Ovary (tissue), 7 donors: ENCODE measurements at regions not wholly inside any gene's neighbourhood (a gene's known extent, or its start where the extent isn't known, plus 50 kb on each side); places are given as distances from the start of the nearest gene placed in this dataset.

Source experiments
- DNase-seq, 5 donors: peaks; one replicate each; pipeline ENCODE4 v3.0.0-alpha.2; 2019 to 2020
- H3K27ac ChIP-seq, 2 donors: fragments of 200-600 bp; one replicate each; pipeline versions ENCODE4 v1.5.1 to v1.8.0; 2019 to 2022
- H3K27me3 ChIP-seq: fragments of 200-600 bp; one replicate; pipeline ENCODE4 v1.8.0; 2022
- H3K36me3 ChIP-seq: fragments of 200-600 bp; sonication (generic); one replicate; pipeline ENCODE4 v1.5.1; 2019
- H3K4me1 ChIP-seq: one replicate; pipeline ENCODE4 v1.8.1; 2013; ENCODE audit warnings: mild to moderate bottlenecking, moderate library complexity; ENCODE audit not compliant: insufficient read depth
- H3K4me3 ChIP-seq: fragments of 200-600 bp; sonication (generic); one replicate; pipeline ENCODE4 v1.5.1; 2017
- H3K9me3 ChIP-seq, 2 donors: fragments of 200-600 bp in 1 of 2; sonication (generic) in 1 of 2; one replicate each; pipeline versions ENCODE4 v1.5.1 to v1.8.1; 2013 to 2019; ENCODE audit warnings: mild to moderate bottlenecking in 1 of 2, moderate library complexity in 1 of 2
- EP300 ChIP-seq: sonication (generic); formaldehyde crosslinking; IDR thresholded peaks from one replicate; pipeline ENCODE4 v1.6.1; 2017; ENCODE audit warnings: antibody characterized with exemption
- POLR2A ChIP-seq: fragments of 450-650 bp; IDR thresholded peaks from one replicate; pipeline ENCODE4 v1.6.1; 2017; ENCODE audit warnings: antibody characterized with exemption, mild to moderate bottlenecking, moderate library complexity
- WGBS, 3 donors: extraction: QIAGEN DNeasy Blood & Tissue Kit in 1 of 3; methylation state at CpG; one replicate each; pipeline versions ENCODE4 v1.1.5 to v1.1.7; 2013 to 2017; 5-methylcytosine and 5-hydroxymethylcytosine counted together
- intact Hi-C, 4 donors: fragments of 100-400 bp; cut with DNase I; formaldehyde crosslinking; loops; one replicate each; pipeline versions ENCODE4 v1.11.0 to v1.15.1; 2022 to 2023
- TF ChIP-seq, protein P1 (sequence below), 3 donors: fragments of 450-650 bp in 2 of 3; fragments of 200-600 bp in 1 of 3; IDR thresholded peaks; one replicate each; pipeline versions ENCODE4 v1.5.1 to v1.8.0; 2016 to 2022; ENCODE audit warnings: antibody characterized with exemption in 3 of 3, mild to moderate bottlenecking in 1 of 3
- donor health status: DM: no; HTN: no; CAD: no; lungs with moderate emphysema.
- donor health status: DM: no; HTN: no; CAD: no.
- donor health status: Bipolar disorder and iron deficiency.
- donor health status: DM: no; HTN: no; CAD: no.
- donor health status: DM: yes; HTN: yes; CAD: no.

DNA sequence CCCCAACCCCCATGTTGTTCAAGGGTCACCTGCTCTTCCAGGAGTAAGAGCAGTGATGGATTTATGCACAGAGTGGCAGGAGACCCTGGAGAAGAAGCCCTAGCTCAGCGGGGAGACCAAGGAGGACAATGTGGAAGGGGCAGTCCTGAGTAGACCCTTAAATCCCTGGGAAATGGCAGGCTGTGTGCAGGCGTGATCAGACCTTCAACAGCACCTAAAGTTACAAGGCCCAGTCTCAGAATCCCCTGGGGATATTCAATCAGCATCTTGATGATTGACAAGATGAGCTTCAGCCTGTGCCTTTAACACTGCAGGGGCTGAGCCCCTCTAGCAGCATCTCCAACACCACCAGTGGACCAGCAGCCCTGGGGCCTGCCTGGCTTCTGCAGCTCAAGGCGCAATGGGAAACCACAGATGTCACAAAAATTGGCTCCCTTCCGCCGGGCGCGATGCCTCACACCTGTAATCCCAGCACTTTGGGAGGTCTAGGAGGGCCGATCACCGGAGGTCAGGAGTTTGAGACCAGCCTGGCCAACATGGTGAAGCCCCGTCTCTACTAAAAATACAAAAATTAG, 60.4 kb downstream of the IRF2BP2 start:
- Histone ChIP-seq H3K27me3 (no peaks in the 10 kb centered on the region), H3K4me3 (no peak overlapping the region), H3K27ac (no peak overlapping the region), H3K4me1 (peaks cover 15% of the 10 kb centered on the region), H3K36me3 (no peaks in the 10 kb centered on the region), H3K9me3 (no peaks in the 10 kb centered on the region)
- no peak for TF ChIP-seq POLR2A
- TF ChIP-seq, protein P1, sequence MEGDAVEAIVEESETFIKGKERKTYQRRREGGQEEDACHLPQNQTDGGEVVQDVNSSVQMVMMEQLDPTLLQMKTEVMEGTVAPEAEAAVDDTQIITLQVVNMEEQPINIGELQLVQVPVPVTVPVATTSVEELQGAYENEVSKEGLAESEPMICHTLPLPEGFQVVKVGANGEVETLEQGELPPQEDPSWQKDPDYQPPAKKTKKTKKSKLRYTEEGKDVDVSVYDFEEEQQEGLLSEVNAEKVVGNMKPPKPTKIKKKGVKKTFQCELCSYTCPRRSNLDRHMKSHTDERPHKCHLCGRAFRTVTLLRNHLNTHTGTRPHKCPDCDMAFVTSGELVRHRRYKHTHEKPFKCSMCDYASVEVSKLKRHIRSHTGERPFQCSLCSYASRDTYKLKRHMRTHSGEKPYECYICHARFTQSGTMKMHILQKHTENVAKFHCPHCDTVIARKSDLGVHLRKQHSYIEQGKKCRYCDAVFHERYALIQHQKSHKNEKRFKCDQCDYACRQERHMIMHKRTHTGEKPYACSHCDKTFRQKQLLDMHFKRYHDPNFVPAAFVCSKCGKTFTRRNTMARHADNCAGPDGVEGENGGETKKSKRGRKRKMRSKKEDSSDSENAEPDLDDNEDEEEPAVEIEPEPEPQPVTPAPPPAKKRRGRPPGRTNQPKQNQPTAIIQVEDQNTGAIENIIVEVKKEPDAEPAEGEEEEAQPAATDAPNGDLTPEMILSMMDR (IDR thresholded peaks at IDR 0.05): no peak
- TF ChIP-seq EP300: no peak
- WGBS, 3 donors: 92 to 96% (median 95%) methylated on average over 10 of the region's 10 CpGs
- intact Hi-C loops: loop anchor here in 1 of 4 donors (10.0 kb wide), 1 partner anchor 55 kb away; no protein-coding TSS in a partner anchor
- no peak for DNase-seq

DNA sequence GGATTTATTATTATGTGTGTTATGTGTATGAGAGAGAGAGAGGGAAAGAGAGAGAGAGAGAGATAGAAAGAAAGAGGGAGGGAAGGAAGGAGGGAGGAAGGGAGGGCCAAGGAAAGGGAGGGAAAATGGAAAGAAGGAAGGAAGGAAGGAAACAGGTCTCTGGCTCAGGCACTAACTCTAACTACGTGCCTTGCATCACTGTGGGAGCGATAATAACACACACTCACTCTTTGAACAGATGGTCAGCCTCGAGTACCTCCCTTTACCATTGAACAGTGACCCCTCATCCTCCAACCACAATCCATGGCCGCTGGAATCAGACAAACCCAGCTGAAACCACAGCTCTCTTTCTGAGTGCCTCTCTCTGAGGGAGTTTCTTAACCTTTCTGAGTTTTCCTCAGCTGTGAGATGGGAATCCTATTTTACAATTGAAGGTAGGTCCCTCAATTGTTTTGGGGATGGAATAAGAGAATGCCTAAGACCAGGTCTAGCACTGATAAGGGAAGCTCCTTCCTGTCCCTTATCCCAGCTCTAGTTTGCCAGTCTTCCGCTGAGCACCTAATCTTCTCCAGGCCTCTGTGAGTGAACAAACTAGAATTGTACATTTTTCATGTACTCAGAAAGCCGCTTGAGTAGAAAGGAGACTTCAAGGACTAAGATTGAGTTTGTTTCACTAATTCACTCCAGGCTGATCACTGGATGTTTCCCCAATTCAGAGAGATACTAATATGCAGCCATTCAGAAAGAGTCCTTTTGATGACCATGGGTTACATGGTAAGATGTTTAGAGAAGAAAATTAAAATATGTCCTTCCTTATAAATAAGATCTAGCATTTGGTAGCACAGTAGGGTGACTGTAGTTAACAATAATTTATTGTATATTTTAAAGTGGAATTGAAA, 62.8 kb downstream of the IRF2BP2 start:
- H3K4me3 ChIP-seq: no peak overlapping the region
- TF ChIP-seq EP300 (no peak), POLR2A (no peak)
- TF ChIP-seq, protein P1 (IDR thresholded peaks at IDR 0.05): no peak
- 49 to 58% (median 51%) methylated on average over 6 of the region's 6 CpGs for WGBS, 3 donors
- no peaks in the 10 kb centered on the region for H3K9me3 ChIP-seq
- no peaks in the 10 kb centered on the region for H3K36me3 ChIP-seq
- intact Hi-C loops: loop anchor here in 1 of 4 donors (10.0 kb wide), 1 partner anchor 58 kb away; no protein-coding TSS in a partner anchor
- peak in 1 of 5 donors; percentile 12 for DNase-seq
- H3K4me1 ChIP-seq: peaks cover 25% of the 10 kb centered on the region
- H3K27ac ChIP-seq: peak overlapping the region in 1 of 2 donors; percentile 12
- H3K27me3 ChIP-seq: no peaks in the 10 kb centered on the region

DNA sequence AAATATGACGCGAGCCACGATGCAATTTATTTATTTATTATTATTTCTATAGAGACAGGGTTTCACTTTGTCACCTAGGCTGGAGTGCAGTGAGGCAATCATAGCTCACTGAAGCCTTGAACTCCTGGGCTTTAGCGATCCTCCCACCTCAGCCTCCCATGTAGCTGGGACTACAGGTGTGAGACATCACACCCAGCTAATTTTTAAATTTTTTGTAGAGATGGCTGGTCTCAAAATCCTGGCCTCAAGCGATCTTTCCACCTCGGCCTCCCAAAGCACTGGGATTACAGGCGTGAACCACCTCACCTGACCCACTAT, 63.6 kb downstream of the IRF2BP2 start:
- peak in 1 of 5 donors; percentile 13 for DNase-seq
- intact Hi-C loops: loop anchor here in 1 of 4 donors (10.0 kb wide), 1 partner anchor 58 kb away; no protein-coding TSS in a partner anchor
- TF ChIP-seq POLR2A: no peak
- TF ChIP-seq EP300: no peak
- TF ChIP-seq, protein P1 (IDR thresholded peaks at IDR 0.05): no peak
- H3K27me3 ChIP-seq: no peaks in the 10 kb centered on the region
- H3K9me3 ChIP-seq: no peaks in the 10 kb centered on the region
- H3K4me3 ChIP-seq: no peak overlapping the region
- H3K27ac ChIP-seq: no peak overlapping the region
- 91 to 93% (median 91%) methylated on average over 7 of the region's 7 CpGs for WGBS, 3 donors
- peaks cover 25% of the 10 kb centered on the region for H3K4me1 ChIP-seq
- H3K36me3 ChIP-seq: no peaks in the 10 kb centered on the region

DNA sequence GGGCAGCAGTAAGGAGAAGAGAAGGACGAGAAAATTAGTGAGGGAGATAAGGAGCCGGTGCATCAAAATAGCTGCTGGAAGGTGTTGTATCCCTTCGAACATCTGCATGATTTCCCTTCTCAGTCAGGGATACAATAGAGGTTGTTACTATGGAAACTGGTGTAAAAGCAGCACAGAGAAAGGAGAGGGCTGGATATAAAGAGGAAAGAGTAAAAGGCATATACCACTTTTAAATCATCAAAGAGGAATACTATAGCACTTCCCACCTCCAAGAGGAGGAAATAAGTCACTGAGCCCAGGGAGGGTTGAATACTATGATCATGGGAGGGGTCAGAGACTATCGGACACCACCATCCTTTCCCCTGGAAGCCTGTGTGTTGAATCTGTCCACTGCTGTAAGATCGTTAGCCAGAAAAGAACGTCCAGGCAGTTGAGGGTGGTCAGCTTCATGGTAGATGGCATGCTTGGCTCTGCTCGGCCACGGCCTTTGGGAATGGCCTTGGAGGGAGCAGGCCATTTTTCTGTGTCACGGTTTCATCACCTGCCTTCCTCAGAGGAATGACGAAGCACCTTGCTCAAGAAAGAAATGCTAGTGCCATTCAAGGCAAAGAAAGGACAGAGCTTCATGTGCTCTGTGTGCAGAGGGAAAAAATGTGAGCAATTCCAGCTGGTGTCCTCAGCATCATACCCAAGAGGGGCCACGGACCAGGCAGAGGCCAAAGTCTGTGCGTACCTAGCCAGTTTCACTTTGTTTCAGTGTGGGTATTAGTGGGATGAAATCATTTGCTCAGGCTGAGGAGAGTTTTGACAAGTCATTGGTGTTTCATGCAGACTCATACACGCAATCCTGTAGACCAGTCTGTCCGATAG, 64.2 kb downstream of the IRF2BP2 start:
- no peaks in the 10 kb centered on the region for H3K27me3 ChIP-seq
- TF ChIP-seq POLR2A (no peak), EP300 (no peak)
- TF ChIP-seq, protein P1 (IDR thresholded peaks at IDR 0.05): no peak
- WGBS, 3 donors: 71 to 76% (median 72%) methylated on average over 14 of the region's 14 CpGs
- H3K27ac ChIP-seq: peak overlapping the region; percentile 80 to 88
- H3K4me1 ChIP-seq: peaks cover 25% of the 10 kb centered on the region
- intact Hi-C loops: loop anchor here in 1 of 4 donors (10.0 kb wide), 1 partner anchor 59 kb away; no protein-coding TSS in a partner anchor
- no peaks in the 10 kb centered on the region for H3K36me3 ChIP-seq
- H3K9me3 ChIP-seq: no peaks in the 10 kb centered on the region
- H3K4me3 ChIP-seq: no peak overlapping the region
- DNase-seq: peak in 2 of 5 donors; percentile 14 to 15
